OCI-LY7 (cell line): ENCODE measurements at regions not wholly inside any gene's neighbourhood (a gene's known extent, or its start where the extent isn't known, plus 50 kb on each side); places are given as distances from the start of the nearest gene placed in this dataset.
"Not testable (repeated sequence)": the region's sequence is repeated elsewhere in the genome, so short reads cannot be mapped to it uniquely, and the experiment has no call there.

Experiments used
- BruUV-seq: library from RNA; stranded (reverse); fragments of 400-500 nt; replicated peaks from 2 replicates; lab custom pipeline; 2021; lab: Mats Ljungman, UMichigan
- CTCF ChIA-PET: fragments of 300-600 bp; sonication (Branson Sonifier 250); formaldehyde crosslinking; loops from one replicate; lab custom pipeline; 2022; ENCODE audit warnings: antibody characterized with exemption; ENCODE audit not compliant: unreplicated experiment; lab: Charles Lee
- POLR2A ChIA-PET: fragments of 300-600 bp; sonication (Branson Sonifier 250); formaldehyde crosslinking; loops from one replicate; lab custom pipeline; 2022; ENCODE audit warnings: antibody characterized with exemption; lab: Charles Lee
- DNase-seq: peaks from one replicate; pipeline ENCODE4 v3.0.0-alpha.2; 2015; ENCODE audit warnings: low spot score
- H2AFZ ChIP-seq: fragments of 200-600 bp; sonication (generic), shearing (Covaris generic); 2 replicates; pipeline ENCODE4 v1.6.1; 2014; ENCODE audit warnings: mild to moderate bottlenecking, antibody characterized with exemption, low read length, moderate library complexity
- H3K27ac ChIP-seq: fragments of 200-600 bp; sonication (generic); 2 replicates; pipeline ENCODE4 v1.5.1; 2014; ENCODE audit warnings: mixed run types, low read depth, mild to moderate bottlenecking, moderate library complexity, low read length, inconsistent platforms; ENCODE audit not compliant: poor library complexity, severe bottlenecking
- H3K36me3 ChIP-seq: fragments of 200-600 bp; sonication (generic); 2 replicates; pipeline ENCODE4 v1.6.1; 2014; ENCODE audit warnings: mild to moderate bottlenecking, antibody characterized with exemption, low read length, moderate library complexity, mixed read lengths; ENCODE audit not compliant: insufficient read depth
- H3K4me1 ChIP-seq: fragments of 200-600 bp; sonication (generic); 2 replicates; pipeline ENCODE4 v1.5.1; 2014; ENCODE audit warnings: mild to moderate bottlenecking, low read length; ENCODE audit not compliant: insufficient read depth, poor library complexity, severe bottlenecking
- H3K4me2 ChIP-seq: fragments of 200-600 bp; sonication (generic); 2 replicates; pipeline ENCODE4 v1.6.1; 2014; ENCODE audit warnings: mild to moderate bottlenecking, low read length
- H3K4me3 ChIP-seq: fragments of 200-600 bp; sonication (generic); 2 replicates; pipeline ENCODE4 v1.5.1; 2014; ENCODE audit warnings: mild to moderate bottlenecking, low read depth, low read length; ENCODE audit not compliant: poor library complexity, severe bottlenecking
- H3K79me2 ChIP-seq: fragments of 200-600 bp; sonication (generic); 2 replicates; pipeline ENCODE4 v1.6.1; 2016; ENCODE audit warnings: low read depth, mild to moderate bottlenecking, low read length, moderate library complexity, mixed read lengths; ENCODE audit not compliant: insufficient read depth
- H3K9me2 ChIP-seq: fragments of 200-600 bp; sonication (generic); 2 replicates; pipeline ENCODE4 v1.6.1; 2016; ENCODE audit warnings: mild to moderate bottlenecking, low read length, mixed read lengths; ENCODE audit not compliant: insufficient read depth
- H3K9me3 ChIP-seq: fragments of 200-600 bp; sonication (generic); 2 replicates; pipeline ENCODE4 v1.6.1; 2014; ENCODE audit warnings: mild to moderate bottlenecking, mixed run types, low read length, mixed read lengths
- H4K20me1 ChIP-seq: fragments of 200-600 bp; sonication (generic); 2 replicates; pipeline ENCODE4 v1.6.1; 2014; ENCODE audit warnings: mild to moderate bottlenecking, antibody characterized with exemption, low read length, moderate library complexity, mixed read lengths; ENCODE audit not compliant: insufficient read depth
- intact Hi-C: fragments of 100-400 bp; cut with micrococcal nuclease; formaldehyde crosslinking; loops from one replicate; pipeline ENCODE4 v1.10.0; 2022; ENCODE audit not compliant: unreplicated experiment

DNA sequence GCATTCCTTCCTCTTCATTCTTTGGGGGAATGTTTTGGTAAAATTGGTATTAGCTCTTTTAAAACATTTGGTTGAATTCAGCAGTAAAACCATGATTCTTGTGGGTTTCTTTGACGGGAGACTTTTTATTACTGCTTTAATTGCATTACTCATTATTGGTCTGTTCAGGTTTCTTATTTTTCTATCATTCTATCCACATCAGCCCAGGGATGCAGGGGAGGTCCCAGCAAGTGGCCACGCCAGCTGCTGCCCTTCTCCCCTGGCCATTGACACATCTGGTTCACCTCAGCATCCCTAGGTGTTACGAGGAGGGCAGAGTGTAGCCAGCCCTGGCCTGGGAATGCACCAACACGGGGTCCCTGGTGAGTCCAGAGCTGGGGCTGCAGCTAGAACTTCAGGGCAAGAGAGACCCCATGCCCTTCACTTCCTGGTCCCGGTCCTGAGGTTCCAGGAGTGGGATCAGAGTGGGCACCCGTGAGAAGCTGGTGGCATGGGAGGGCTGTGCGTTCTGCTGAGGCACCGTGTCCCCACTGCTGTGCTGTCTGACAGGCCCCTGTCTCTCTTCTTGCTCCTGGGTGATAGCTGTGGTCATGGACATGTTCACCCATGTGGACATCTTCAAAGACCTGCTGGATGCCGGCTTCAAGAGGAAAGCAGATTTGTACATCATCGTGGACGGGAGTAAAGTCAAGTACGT is 72.1 kb upstream of the THOC3 start:
- BruUV-seq, CTCF ChIA-PET, H3K27ac ChIP-seq, POLR2A ChIA-PET, H3K4me3 ChIP-seq, H3K4me1 ChIP-seq, H4K20me1 ChIP-seq, H3K9me2 ChIP-seq, H3K9me3 ChIP-seq, intact Hi-C loops, H2AFZ ChIP-seq, H3K79me2 ChIP-seq, DNase-seq, H3K36me3 ChIP-seq, H3K4me2 ChIP-seq: not testable (repeated sequence)

DNA sequence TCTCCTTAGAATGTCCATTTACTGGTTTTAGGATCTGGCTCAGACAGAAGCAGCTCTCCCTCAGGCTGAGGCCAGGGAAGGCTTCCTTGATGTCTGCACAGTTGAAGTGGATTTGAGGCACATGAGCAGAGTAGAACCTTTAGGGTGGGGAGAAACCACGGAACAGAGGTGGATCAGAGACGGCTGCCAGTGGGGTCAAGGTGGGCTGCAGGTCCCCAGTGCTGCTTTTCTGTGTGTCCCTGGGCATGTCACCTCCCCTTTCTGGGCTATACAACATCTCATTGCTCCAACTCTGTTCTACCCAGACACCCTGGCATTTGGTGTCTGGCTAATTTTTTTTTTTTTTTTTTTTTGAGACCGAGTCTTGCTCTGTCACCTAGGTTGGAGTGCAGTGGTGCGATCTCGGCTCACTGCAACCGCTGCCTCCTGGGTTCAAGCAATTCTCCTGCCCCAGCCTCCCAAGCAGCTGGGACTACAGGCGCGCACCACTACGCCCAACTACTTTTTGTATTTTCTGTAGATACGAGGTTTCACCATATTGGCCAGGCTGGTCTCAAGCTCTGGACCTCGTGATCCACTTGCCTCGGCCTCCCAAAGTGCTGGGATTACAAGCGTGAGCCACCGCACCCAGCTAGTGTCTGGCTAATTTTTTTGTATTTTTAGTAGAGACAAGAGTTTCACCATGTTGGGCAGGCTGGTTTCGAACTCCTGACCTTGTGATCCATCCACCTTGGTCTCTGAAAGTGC is 73.3 kb upstream of the THOC3 start:
- POLR2A ChIA-PET, CTCF ChIA-PET, H3K27ac ChIP-seq, intact Hi-C loops, DNase-seq, BruUV-seq, H3K4me1 ChIP-seq, H3K4me2 ChIP-seq, H2AFZ ChIP-seq, H3K4me3 ChIP-seq, H3K9me3 ChIP-seq, H3K36me3 ChIP-seq, H3K9me2 ChIP-seq, H4K20me1 ChIP-seq, H3K79me2 ChIP-seq: not testable (repeated sequence)

DNA sequence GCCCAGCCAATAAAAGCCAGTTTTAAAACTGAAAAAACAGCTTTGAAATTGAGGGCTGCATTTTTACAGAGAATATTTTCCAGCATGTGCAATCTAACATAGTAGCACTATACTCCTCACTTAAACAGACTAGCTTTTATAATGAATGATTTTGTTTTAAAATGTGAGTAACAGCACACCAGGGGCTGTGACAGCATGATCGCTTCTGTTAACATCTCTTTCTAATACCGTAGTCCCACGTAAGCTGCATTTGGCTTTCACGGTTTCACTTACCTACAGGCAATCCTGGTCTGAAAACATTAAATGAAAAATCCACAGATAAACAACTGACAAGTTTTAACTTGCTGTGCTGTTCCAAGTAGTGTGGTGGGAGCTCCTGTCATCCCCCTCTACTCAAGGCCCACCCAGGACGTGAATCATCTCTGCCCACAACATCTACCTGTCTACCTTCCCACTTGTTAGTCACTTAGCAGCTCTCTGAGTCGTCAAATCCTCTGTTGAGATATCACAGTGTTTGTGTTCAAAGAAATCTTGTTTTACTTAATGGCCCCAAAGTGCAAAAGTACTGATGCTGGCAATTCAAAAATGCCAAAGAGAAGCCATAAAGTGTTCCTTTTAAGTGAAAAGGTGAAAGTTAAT is 74.0 kb upstream of the THOC3 start:
- H3K4me3 ChIP-seq, H3K27ac ChIP-seq, CTCF ChIA-PET, H3K9me2 ChIP-seq, H3K9me3 ChIP-seq, intact Hi-C loops, H4K20me1 ChIP-seq, H3K4me1 ChIP-seq, H2AFZ ChIP-seq, POLR2A ChIA-PET, DNase-seq, BruUV-seq, H3K36me3 ChIP-seq, H3K79me2 ChIP-seq, H3K4me2 ChIP-seq: not testable (repeated sequence)

DNA sequence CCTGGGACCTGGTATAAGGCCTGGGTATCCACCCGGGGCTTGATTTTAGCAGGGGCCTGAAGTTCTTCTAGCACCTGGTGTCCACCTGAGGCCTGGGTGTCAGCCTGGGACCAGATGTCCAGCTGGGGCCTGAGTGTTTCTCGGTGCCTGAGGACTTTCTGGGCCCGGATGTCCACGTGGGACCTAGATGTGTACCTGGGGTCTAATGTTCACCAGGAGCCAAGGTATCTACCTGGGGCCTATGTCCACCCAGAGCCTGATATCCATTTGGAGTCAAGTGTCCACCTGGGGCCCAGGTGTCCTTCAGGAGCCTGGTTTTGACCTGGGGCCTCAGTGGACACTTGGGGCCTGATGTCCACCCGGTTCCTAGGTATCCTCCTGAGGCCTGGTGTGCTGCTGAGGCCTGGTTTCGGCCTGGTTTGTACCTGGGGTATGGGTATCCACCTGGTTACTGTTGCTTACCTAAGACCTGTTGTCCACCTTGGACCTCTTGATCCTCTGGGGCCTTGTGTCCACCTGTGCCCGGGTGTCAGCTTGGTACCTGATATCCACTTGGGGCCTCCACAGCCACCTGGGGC is 75.2 kb upstream of the THOC3 start:
- CTCF ChIA-PET, BruUV-seq, H4K20me1 ChIP-seq: not testable (repeated sequence)

DNA sequence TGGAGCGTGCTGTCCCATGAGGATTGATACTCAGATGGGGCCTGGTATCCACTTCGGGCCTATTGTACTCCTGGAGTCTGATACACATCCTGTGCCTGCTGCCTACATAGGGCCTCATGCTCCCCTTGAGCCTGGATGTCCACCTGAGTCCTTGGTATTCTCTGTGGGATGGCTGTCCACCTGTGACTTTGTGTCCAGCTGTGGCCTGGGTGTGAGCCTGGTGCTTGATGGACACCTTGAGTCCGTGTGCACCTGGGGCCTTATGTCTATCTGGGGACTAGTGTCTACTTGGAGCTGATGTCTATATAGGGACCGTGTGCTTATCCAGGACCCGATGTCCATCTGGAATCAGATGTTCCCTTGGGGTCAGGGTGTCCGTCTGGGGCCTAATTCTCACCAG is 75.9 kb upstream of the THOC3 start:
- BruUV-seq, intact Hi-C loops, H3K79me2 ChIP-seq, H3K4me1 ChIP-seq, DNase-seq, CTCF ChIA-PET, H3K36me3 ChIP-seq, H3K9me2 ChIP-seq, H3K9me3 ChIP-seq, H2AFZ ChIP-seq, H4K20me1 ChIP-seq, H3K4me2 ChIP-seq, H3K27ac ChIP-seq, H3K4me3 ChIP-seq, POLR2A ChIA-PET: not testable (repeated sequence)

More for the DNA sequence above, 75.2 kb upstream of the THOC3 start:
- H3K36me3 ChIP-seq, H3K4me2 ChIP-seq, H3K9me3 ChIP-seq, H3K4me1 ChIP-seq, intact Hi-C loops, H3K79me2 ChIP-seq, H3K27ac ChIP-seq, POLR2A ChIA-PET, H2AFZ ChIP-seq, H3K9me2 ChIP-seq, DNase-seq, H3K4me3 ChIP-seq: not testable (repeated sequence)

DNA sequence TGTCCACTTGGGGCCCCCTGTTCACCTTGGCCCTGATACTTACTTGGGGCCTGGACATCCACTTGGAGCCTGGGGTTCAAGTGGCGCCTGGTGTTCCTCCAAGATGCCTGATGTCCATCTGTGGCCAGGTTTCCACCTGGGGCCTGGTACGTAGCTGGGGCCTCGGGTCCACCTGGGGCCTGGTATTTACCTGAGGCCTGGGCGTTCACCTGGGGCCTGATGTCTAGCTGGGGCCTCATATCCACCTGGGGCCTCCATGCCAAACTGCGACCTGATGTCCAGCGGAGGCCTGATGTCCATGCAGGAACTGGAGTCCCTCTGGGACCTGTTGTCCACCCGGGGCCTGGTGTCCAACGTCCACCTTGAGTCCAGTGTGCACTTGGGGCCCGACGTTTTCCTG is 76.3 kb upstream of the THOC3 start:
- POLR2A ChIA-PET, H4K20me1 ChIP-seq, H3K27ac ChIP-seq, H3K36me3 ChIP-seq, DNase-seq, BruUV-seq, CTCF ChIA-PET, H3K4me1 ChIP-seq, H3K9me3 ChIP-seq, H3K4me2 ChIP-seq, H3K9me2 ChIP-seq, H2AFZ ChIP-seq, H3K79me2 ChIP-seq, intact Hi-C loops, H3K4me3 ChIP-seq: not testable (repeated sequence)
